AG09319 (cell line): ENCODE measurements at regions not wholly inside any gene's neighbourhood (a gene's known extent, or its start where the extent isn't known, plus 50 kb on each side); places are given as distances from the start of the nearest gene placed in this dataset.
A peak's percentile ranks its signal among the peaks of the same experiment; 100 is the strongest.

Experiments used
- DNase-seq: peaks from one replicate; pipeline ENCODE4 v3.0.0-alpha.2; 2010; ENCODE audit warnings: low read depth; ENCODE audit errors: extremely low read depth
- CTCF ChIP-seq: IDR thresholded peaks from 2 replicates; pipeline ENCODE4 v1.5.1; 2011; ENCODE audit warnings: low read depth, mild to moderate bottlenecking, inconsistent platforms, low read length, moderate library complexity

DNA sequence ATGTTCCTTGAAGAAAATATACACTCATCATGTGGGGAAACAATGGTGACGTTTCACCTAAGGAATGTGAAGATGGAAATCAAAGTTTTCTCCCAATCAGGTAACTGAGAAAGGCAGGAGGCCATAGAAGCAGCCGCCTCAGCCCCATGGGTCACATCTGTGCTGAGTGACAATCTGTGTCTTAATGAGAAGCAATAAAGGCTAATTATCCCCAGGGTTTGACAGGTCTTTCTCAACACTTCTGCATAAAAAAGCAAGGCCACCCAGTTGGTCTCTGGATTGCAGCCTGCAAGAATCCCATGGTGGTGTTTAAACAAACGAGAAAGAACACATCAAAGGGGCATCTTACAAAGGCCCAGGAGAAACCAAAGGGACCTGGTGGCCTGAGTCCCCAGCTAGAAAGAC is 91.1 kb upstream of the TNS3 start:
- TF ChIP-seq CTCF: no peak

GRCh38 chr7:47672271-47672791 is 90.4 kb upstream of the TNS3 start:
- no peak for TF ChIP-seq CTCF
- DNase-seq: no peak

More for the DNA sequence above, 91.1 kb upstream of the TNS3 start:
- DNase-seq: no peak

DNA sequence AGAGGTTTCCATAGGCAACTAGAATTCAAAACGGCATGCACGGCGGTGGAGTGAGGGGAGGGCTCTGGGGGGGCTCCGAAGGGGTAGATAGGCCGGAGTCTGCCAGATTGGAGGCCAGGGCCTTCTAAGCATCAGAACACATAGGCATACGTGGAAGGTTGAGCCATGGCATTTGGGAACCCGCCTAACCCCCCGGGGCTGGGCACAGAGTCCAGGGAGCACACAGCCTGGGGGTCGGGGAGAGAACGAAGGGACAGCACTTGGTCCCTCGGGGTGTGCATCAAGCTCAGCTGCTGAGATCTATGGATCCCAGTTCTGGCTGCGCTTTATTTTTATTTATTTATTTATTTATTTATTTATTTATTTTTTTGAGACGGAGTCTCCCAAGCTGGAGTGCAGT is 89.4 kb upstream of the TNS3 start:
- no peak for DNase-seq
- no peak for TF ChIP-seq CTCF

DNA sequence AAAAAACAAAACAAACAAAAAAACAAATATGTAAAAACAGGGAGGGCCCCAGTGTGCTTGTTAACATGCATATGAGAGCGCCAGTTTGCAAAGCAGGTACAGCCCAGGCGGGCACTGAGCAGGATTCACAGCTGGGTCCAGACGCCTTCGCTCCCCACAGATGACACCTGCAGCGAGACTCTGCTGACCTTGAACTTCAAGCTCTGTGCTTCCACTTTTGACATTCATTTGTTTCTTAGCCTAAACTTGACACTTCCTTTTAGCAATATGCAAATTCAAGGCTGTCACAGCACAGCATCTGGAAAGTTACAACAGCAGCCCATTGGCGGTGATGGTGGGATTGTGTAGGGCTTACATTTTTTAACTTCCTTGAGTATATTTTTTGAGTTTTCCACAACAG is 88.8 kb upstream of the TNS3 start:
- DNase-seq: no peak
- no peak for TF ChIP-seq CTCF

GRCh38 chr7:47669901-47670384 is 88.0 kb upstream of the TNS3 start:
- no peak for TF ChIP-seq CTCF
- DNase-seq: no peak

GRCh38 chr7:47669178-47669891 is 87.4 kb upstream of the TNS3 start:
- TF ChIP-seq CTCF: no peak; the same call in 1 of the 2 replicates
- DNase-seq: peak; percentile 77

- TF ChIP-seq CTCF: no peak
- DNase-seq: no peak
Measured at GRCh38 chr7:47666164-47666862, 84.4 kb upstream of the TNS3 start.
